ENCODE measurements at regions not wholly inside any gene's neighbourhood (a gene's known extent, or its start where the extent isn't known, plus 50 kb on each side); places are given as distances from the start of the nearest gene placed in this dataset.

- no peak for DNase-seq (ENCODE audit: low spot score)
These were observed 59.6 kb upstream of the CDH13 start for GRCh38 chr16:82567175-82567574.

DNA sequence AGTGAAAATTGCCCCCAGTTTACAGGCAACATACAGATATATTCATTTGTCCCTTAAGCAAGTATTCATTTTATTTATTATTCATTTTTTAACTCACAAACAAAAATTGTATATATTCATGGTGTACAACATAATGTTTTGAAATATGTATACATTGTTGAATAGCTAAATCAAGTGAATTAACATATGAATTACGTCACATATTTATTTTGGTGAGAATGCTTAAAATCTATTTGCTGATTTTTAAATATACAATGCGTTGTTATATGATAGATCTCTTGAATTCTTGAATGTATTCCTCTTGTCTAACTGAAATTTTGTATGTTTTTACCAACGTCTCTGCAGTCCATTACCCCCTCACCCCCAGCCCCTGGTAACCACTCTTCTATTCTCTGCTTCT, 63.4 kb upstream of the CDH13 start:
- no peak for DNase-seq (ENCODE audit: low spot score)

DNA sequence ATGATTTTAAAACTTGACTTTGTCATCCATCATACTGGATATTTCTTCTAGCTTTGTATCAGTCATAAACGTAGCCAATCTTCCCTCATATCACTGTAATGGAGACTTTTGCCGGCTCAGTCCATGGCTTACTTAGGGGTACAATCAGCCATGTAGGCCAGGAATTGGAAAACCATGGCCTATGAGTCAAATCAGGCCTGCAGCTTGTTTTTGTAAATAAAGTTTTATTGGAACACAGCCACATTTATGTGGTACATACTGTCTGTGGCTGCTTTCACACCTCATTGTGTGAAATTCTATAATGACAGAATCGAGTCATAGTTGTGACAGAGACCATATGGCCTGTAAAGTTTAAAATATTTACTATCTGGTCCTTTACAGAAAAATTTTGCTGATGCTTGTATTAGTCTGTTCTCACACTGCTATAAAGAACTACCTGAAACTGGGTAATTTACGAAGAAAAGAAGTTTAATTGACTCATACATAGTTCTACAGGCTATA, 64.5 kb upstream of the CDH13 start:
- no peak for DNase-seq (ENCODE audit: low spot score)

- DNase-seq (ENCODE audit: low spot score): no peak
These were observed 65.9 kb upstream of the CDH13 start for GRCh38 chr16:82560805-82561325.

- no peak for DNase-seq (ENCODE audit: low spot score)
These were observed 82.2 kb upstream of the CDH13 start for GRCh38 chr16:82544378-82545160.

GRCh38 chr16:82542714-82543113, 84.1 kb upstream of the CDH13 start:
- DNase-seq (ENCODE audit: low spot score): no peak

DNA sequence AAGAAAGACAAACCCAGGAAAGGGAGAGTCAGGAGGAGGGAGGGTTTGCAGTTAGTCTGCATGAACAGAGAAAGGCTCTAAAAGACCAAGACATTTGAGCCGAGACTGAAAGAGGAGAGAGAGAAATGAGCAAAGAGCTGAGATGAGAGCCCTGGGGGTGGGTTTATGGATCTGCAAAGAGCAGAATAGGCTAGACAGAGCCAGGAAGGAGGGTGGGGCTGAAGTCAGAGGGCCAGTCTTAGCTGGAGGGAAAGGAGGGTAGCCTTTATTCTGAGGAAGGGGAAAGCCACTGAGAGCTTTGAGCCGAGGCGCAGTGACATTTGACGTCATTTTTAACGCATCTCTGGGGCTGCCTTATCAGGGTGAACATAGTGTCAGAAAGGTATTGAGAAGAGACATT, 85.7 kb upstream of the CDH13 start:
- DNase-seq (ENCODE audit: low spot score): no peak

DNA sequence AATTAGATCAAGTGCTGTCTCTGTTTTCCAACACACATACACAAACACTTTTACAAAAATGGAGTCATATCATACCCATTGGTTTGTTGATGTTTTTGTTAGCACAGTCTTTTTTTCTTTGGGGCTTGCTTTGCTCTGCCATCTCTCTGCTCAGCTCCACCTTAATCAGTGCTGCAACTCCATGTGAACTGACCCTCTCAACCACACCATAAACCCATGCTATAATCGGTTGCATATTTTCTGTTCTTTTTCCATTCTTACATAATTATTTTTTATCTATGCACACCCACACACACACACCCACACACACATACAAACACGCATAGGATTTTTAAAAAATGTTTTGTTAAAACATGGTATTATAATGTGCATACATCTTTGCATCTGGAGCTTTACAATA, 91.0 kb upstream of the CDH13 start:
- no peak for DNase-seq (ENCODE audit: low spot score)

- DNase-seq (ENCODE audit: low spot score): no peak
These were observed 91.5 kb upstream of the CDH13 start for GRCh38 chr16:82535262-82535661.

GRCh38 chr16:82533189-82533588, 93.6 kb upstream of the CDH13 start:
- no peak for DNase-seq (ENCODE audit: low spot score)

DNA sequence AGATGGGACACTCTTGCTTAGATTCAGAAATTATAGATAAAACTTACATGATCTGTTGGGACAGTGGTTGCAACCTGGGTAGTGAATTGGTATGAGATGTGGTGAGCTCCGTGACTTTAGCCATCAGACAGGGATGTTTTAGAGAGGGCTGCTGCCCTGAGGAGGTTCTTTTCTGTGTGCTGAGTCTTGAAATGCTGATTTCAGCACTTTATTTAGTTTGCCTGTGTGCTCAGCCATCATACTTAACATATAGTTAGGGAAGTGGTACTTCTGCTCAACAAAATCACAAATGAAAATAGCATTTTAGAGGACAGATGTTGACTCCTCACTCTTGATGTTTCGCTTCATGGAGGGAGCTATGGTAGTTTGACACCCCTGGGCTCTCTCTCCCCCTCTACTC, 95.9 kb upstream of the CDH13 start:
- no peak for DNase-seq (ENCODE audit: low spot score)

- no peak for DNase-seq (ENCODE audit: low spot score)
These were observed 99.7 kb upstream of the CDH13 start for GRCh38 chr16:82527101-82527500.

DNA sequence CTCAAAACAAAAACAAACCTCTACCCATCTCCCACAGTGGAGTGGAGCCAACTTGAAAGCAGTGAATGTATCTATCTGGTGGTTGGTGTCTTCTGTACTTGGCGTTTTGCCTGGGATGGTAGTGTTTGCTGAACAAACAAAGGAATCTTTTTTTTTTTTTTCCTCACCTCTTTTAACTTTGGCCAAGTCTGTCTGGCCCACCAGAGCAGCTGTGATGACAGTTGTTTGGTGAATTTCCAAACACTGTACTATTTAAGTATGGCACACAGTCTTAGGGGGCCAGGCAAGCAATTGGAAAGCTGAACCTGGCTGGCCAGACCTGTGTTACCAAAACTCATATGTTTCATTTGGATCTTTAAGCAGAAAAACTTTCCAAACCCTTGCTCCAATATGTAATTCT, 101.8 kb upstream of the CDH13 start:
- DNase-seq (ENCODE audit: low spot score): no peak

DNA sequence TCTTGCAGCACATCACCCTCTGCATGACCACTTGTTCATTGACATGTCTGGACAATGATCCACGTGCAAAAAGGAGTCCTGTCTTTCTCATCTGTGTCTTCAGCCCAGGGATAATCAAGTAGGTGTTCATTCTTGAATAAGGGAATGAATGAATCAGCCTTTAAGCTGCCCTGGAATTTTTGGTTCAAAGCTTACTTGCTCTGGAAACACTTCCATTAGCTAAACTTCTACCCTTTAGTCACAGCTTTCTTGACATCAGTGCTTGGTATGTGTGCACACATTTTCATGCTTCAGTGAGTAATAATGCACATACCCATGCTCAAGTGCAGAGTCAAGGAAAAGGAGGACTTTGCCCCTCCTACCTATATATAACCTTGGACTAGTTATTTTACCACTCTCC, 103.0 kb upstream of the CDH13 start:
- no peak for DNase-seq (ENCODE audit: low spot score)

DNA sequence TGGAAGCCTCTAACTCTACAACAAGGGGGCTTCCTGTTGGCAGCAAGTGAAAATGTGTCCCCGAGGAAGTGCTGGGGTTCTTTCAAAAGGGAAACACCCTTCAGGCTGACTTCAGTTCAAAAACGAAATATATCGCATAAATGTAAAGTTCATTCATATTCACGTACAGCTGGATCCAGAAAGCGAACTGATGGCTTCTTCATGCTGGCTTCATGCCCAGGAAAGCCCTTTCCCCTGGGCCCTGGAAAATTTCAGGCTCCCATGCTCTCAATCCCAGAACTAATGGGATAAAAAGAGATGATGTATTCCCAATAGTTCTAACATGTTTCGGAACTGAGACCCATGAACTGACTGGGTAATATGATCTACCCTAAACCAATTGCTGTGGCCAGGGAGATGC, 104.7 kb upstream of the CDH13 start:
- no peak for DNase-seq (ENCODE audit: low spot score)

GRCh38 chr16:82518811-82519210, 108.0 kb upstream of the CDH13 start:
- DNase-seq (ENCODE audit: low spot score): no peak

- no peak for DNase-seq (ENCODE audit: low spot score)
These were observed 112.5 kb upstream of the CDH13 start for GRCh38 chr16:82514262-82514661.

DNA sequence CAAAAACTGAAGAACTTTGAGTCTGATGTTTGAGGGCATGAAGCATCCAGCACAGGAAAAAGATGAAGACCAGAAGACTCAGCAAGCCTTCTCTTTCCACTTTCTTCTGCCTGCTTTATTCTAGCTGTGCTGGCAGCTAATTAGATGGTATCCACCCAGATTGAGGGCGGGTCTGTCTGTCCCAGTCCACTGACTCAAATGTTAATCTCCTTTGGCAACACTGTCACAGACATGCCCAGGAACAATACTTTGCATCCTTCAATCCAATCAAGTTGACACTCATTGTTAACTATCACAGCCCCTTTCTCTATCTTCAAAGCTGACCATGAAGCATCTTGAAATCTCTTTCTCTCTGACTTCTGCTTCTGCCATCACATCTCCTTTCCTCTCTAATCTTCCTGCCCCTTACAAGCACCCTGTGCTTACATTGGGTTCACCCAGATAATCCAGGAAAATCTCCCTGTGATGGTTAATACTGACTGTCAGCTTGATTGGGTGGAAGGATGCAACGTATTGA, 115.9 kb upstream of the CDH13 start:
- no peak for DNase-seq (ENCODE audit: low spot score)

DNA sequence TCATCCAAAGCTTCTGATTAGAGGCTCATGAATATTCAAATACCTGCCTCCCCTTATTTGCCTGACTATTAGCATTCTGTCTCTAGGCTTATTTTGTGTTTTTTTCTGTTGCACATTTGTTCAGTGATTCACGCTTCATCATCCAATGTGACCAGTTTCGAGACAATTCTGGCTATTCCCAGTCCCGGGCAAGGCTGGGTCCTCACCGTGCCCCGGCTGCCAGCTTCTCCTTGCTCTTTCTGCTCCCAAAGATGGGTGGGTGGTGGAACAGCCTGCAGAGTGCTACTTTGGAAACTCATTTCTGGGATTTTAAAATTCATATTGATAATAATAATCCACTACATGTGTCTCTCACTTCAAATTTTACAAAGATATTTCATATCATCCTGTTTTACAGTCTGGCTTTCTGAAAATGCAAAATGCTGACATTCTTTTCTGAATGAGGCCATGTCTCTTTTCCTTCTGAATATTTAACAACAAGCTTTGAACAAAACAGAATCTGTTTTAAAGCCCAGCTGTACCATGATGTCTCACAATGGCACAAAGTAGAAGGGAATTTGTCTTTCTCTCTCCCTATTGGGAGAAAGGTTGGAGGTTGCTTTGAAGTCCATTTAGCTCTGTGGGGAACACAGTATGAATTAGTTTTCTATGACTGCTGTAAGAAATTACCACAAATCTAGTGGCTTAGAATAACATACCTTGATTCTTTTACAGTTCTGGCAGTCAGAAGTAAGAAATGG, 116.9 kb upstream of the CDH13 start:
- no peak for DNase-seq (ENCODE audit: low spot score)

- DNase-seq (ENCODE audit: low spot score): no peak
These were observed 119.8 kb upstream of the CDH13 start for GRCh38 chr16:82506692-82507670.

DNA sequence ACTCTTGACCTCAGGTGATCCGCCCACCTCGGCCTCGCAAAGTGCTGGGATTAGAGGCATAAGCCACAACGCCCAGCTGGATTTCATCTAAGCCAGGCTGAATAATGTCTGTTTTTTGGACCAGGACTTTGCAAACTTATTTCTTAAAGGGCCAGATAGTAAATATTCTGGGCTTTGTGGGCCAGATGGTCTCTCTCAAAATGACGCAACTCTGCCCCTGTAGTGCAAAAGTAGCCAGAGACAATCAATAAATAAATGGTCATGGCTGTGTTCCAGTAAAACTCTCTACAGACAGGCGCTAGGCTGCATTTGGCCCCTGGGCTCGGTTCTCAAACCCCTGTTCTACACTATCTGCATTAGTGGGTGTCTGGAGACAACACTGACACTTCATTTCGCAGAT, 121.9 kb upstream of the CDH13 start:
- DNase-seq (ENCODE audit: low spot score): no peak

DNA sequence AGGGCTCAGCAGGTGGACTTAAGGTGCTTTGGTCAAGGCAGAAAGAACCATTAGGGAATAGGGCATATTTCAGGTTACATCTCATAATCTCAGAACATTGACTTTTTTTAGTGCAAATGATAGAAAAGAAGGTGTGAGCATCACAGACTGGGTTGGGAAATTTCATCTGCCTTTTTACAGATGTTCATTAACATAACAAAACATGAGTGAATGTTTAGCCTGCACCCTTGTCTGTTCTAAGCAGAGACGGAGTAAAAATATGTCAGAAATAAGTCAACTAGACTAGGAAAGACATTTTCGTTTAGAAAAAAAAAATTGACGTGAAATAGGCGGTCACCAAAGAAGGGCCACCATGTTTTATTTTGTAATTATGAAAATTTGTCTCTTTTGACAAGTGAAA, 127.5 kb upstream of the CDH13 start:
- no peak for DNase-seq (ENCODE audit: low spot score)
